ENCODE measurements at regions not wholly inside any gene's neighbourhood (a gene's known extent, or its start where the extent isn't known, plus 50 kb on each side); places are given as distances from the start of the nearest gene placed in this dataset.

- TF ChIP-seq ZNF565 (CRISPR knock-in tag; conservative IDR thresholded peaks at IDR 0.05; ENCODE audit: low read depth) (no peak), TOX (CRISPR knock-in tag; IDR thresholded peaks at IDR 0.05; ENCODE audit: borderline replicate concordance) (no peak), SNAI2 (CRISPR knock-in tag; IDR thresholded peaks at IDR 0.05) (no peak), BACH2 (CRISPR knock-in tag; IDR thresholded peaks at IDR 0.05; ENCODE audit: borderline replicate concordance) (no peak), GLIS3 (CRISPR knock-in tag; IDR thresholded peaks at IDR 0.05) (no peak), ARNTL (CRISPR knock-in tag; IDR thresholded peaks at IDR 0.05; ENCODE audit: borderline replicate concordance, low read depth) (no peak), ESRRG (CRISPR knock-in tag; IDR thresholded peaks at IDR 0.05) (no peak), POU6F1 (CRISPR knock-in tag; IDR thresholded peaks at IDR 0.05; ENCODE audit: borderline replicate concordance, low read depth) (no peak), ZFP30 (CRISPR knock-in tag; IDR thresholded peaks at IDR 0.05) (no peak), ZC3H10 (CRISPR knock-in tag; IDR thresholded peaks at IDR 0.05) (no peak)
- ATAC-seq, result no peak
These were observed 53.6 kb upstream of the ELN start for GRCh38 chr7:73974101-73974947.

GRCh38 chr7:73974948-73975926, 52.7 kb upstream of the ELN start:
- no peak for ATAC-seq
- no peak for TF ChIP-seq PATZ1 (CRISPR knock-in tag; IDR thresholded peaks at IDR 0.05; ENCODE audit: borderline replicate concordance)
- no peak for TF ChIP-seq SNAI2 (CRISPR knock-in tag; IDR thresholded peaks at IDR 0.05)
- TF ChIP-seq OSR1 (CRISPR knock-in tag; IDR thresholded peaks at IDR 0.05), result no peak
- no peak for TF ChIP-seq ZC3H10 (CRISPR knock-in tag; IDR thresholded peaks at IDR 0.05)
- TF ChIP-seq ISL1 (CRISPR knock-in tag; IDR thresholded peaks at IDR 0.05), result no peak
- no peak for TF ChIP-seq ZFP3 (CRISPR knock-in tag; IDR thresholded peaks at IDR 0.05)
- no peak for TF ChIP-seq TOX (CRISPR knock-in tag; IDR thresholded peaks at IDR 0.05; ENCODE audit: borderline replicate concordance)
- no peak for TF ChIP-seq ZNF8 (CRISPR knock-in tag; IDR thresholded peaks at IDR 0.05)
- no peak for TF ChIP-seq GLIS3 (CRISPR knock-in tag; IDR thresholded peaks at IDR 0.05)
- no peak for TF ChIP-seq ZNF70 (CRISPR knock-in tag; IDR thresholded peaks at IDR 0.05)
- no peak for TF ChIP-seq RARB (CRISPR knock-in tag; IDR thresholded peaks at IDR 0.05)
- TF ChIP-seq TCF4 (CRISPR knock-in tag; IDR thresholded peaks at IDR 0.05; ENCODE audit: borderline replicate concordance), result no peak
- TF ChIP-seq ZNF565 (CRISPR knock-in tag; conservative IDR thresholded peaks at IDR 0.05; ENCODE audit: low read depth), result no peak
- no peak for TF ChIP-seq ZFP30 (CRISPR knock-in tag; IDR thresholded peaks at IDR 0.05)
- no peak for TF ChIP-seq POU6F1 (CRISPR knock-in tag; IDR thresholded peaks at IDR 0.05; ENCODE audit: borderline replicate concordance, low read depth)
- TF ChIP-seq BACH2 (CRISPR knock-in tag; IDR thresholded peaks at IDR 0.05; ENCODE audit: borderline replicate concordance), result no peak

GRCh38 chr7:73976761-73977618, 51.0 kb upstream of the ELN start:
- no peak for ATAC-seq
- no peak for TF ChIP-seq ZNF8 (CRISPR knock-in tag; IDR thresholded peaks at IDR 0.05)
- no peak for TF ChIP-seq ARNTL (CRISPR knock-in tag; IDR thresholded peaks at IDR 0.05; ENCODE audit: borderline replicate concordance, low read depth)
- no peak for TF ChIP-seq PATZ1 (CRISPR knock-in tag; IDR thresholded peaks at IDR 0.05; ENCODE audit: borderline replicate concordance)
- no peak for TF ChIP-seq ZNF70 (CRISPR knock-in tag; IDR thresholded peaks at IDR 0.05)
- TF ChIP-seq OSR1 (CRISPR knock-in tag; IDR thresholded peaks at IDR 0.05), result no peak
- TF ChIP-seq ZFP30 (CRISPR knock-in tag; IDR thresholded peaks at IDR 0.05), result no peak
- no peak for TF ChIP-seq CSRNP3 (CRISPR knock-in tag; IDR thresholded peaks at IDR 0.05)
- no peak for TF ChIP-seq BACH2 (CRISPR knock-in tag; IDR thresholded peaks at IDR 0.05; ENCODE audit: borderline replicate concordance)
- TF ChIP-seq CSDC2 (CRISPR knock-in tag; IDR thresholded peaks at IDR 0.05), result no peak
- no peak for TF ChIP-seq POU6F1 (CRISPR knock-in tag; IDR thresholded peaks at IDR 0.05; ENCODE audit: borderline replicate concordance, low read depth)
- TF ChIP-seq ZC3H10 (CRISPR knock-in tag; IDR thresholded peaks at IDR 0.05), result no peak
- TF ChIP-seq TOX (CRISPR knock-in tag; IDR thresholded peaks at IDR 0.05; ENCODE audit: borderline replicate concordance), result no peak
- TF ChIP-seq SNAI2 (CRISPR knock-in tag; IDR thresholded peaks at IDR 0.05), result no peak
- no peak for TF ChIP-seq ISL1 (CRISPR knock-in tag; IDR thresholded peaks at IDR 0.05)
- no peak for TF ChIP-seq RARB (CRISPR knock-in tag; IDR thresholded peaks at IDR 0.05)

All from SK-N-SH treated with all-trans-retinoic acid at 6 μM for 48 hours (cell line).